GM18517 (cell line): ENCODE measurements at regions not wholly inside any gene's neighbourhood (a gene's known extent, or its start where the extent isn't known, plus 50 kb on each side); places are given as distances from the start of the nearest gene placed in this dataset.
"Not testable (repeated sequence)": the region's sequence is repeated elsewhere in the genome, so short reads cannot be mapped to it uniquely, and the experiment has no call there.

Source experiments
- ATAC-seq: cut with Tn5 transposase; IDR thresholded peaks from one replicate; pipeline ENCODE4 v1.9.1; 2021; ENCODE audit warnings: mild to moderate bottlenecking, moderate library complexity; ENCODE audit not compliant: unreplicated experiment

- no peak for ATAC-seq
These were observed 508.0 kb downstream of the TBC1D32 start for GRCh38 chr6:120826253-120826652.

DNA sequence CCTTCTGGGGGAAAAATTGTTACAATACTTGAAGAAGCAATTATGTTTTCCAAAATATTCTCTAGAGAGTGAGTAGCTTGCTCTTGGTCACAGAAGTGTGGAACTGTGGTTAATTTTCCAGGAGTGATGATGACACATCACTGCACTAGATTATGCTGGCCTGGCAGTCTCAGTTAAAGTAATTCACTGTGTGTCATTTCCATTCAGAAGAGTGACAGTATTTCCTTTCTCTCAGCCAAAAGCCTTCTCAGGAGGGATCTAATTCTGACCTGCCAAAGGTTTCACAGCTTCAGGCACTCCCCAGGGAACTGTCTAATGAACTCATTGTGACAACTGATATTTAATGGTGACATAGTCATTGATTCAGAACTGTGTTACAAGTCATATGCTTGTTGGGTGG, 517.5 kb downstream of the TBC1D32 start:
- ATAC-seq = no peak

GRCh38 chr6:120805276-120805675, 529.0 kb downstream of the TBC1D32 start:
- ATAC-seq = no peak

DNA sequence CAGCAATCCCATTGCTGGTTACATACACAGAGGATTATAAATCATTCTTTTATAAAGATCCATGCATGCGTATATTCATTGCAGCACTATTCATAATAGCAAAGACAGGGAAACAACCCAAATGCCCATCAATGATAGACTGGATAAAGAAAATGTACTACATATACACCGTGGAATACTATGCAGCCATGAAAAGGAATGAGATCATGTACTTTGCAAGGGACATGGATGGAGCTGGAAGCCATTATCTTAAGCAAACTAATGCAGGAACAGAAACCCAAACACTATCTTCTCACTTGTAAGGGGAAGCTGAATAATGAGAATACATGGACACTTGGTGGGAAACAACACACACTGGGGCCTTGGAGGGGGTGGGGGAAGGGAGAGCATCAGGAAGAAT, 529.7 kb downstream of the TBC1D32 start:
- no peak for ATAC-seq

DNA sequence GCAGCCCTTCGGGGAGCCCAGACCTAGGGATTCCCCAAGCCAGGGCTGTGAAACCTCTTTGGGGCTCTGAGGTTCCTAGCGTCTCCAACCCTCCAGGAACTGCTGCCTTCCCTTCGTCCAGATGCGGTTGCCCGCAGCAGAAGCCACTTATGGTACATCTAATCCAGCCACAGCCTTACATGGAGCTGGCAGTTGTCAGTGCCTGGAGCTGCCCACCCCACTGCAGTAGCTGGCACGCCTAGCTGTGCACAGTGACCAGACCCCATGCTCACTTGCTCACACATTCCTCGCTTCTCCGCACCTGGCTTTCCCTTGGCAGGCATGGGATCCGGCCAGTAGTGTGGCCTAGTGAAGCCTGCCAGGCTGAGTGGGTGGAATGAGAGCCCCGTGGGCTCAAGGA, 547.6 kb downstream of the TBC1D32 start:
- no peak for ATAC-seq

DNA sequence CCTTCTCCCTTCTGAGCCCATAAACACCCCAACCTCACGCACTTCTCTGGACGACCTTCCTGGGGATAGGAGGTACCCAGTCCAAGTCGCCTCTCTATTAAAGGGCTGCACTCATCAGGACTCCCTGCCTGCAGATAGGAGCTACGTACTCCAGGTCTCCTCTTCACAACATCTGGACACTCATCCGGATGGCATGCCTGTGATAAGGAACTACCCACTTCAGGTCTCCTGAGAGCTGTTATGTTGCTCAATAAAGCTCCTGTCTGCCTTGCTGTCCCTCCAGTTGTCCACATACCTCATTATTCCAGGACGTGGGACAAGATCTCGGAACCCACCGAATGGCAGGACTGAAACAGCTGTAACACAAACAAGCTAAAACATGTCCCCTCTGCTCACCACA, 548.0 kb downstream of the TBC1D32 start:
- ATAC-seq = no peak

GRCh38 chr6:120785459-120786086, 548.7 kb downstream of the TBC1D32 start:
- no peak for ATAC-seq

DNA sequence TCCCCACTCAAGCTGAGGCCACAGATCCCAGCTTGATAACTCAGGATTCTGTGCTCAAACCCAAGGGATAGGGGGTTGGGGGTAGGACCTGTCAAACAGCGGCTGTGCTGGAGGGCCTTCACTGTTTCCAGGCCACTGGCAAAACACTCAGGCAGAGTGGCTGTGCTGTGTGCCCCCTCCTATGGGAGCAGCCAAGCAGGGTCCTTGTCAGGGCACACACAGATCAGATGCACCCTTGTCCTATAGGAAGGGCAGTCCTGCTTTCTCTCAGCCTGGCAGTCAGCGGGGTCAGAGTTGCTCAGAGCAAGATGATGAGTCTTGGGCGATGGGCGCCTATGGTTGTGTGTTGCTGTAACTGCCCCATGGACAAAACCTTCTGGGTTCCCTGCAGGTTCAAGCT, 554.8 kb downstream of the TBC1D32 start:
- no peak for ATAC-seq

DNA sequence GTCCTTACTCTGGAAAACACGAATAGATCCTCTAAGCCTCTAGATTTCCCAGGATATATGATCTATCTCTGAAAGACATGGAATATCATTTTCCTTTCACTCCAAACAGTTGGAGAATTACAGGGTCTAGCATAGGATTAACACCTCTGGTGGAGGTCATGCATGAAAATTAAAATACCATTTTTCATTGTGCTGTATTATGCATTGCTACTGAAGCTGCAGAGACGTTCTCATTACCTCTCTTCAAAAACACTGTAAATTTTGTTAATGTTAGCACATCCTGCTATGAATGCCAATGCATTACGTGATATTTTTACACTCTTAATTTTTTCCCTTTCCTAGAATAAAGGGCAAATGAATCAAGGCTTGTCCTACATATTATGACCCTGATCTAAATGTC, 558.6 kb downstream of the TBC1D32 start:
- ATAC-seq = no peak

DNA sequence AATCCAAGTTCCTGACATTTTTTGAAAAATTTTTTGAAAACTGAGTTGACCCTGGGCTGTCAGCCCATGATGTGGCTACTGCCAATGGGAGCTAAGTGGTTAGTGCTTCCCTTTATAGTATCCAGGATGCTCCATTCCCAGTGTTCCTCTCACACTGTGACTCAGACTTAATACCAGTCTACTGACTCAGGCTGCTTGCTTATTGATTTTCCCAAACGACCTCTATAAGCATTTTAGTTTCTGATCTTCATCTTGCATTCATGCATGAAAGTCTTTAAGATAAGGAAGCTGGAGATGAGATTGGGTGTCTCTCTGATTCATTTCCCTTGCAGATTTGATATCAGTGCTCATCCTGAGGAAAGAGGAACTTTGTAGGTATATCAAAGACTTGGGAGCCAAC, 560.0 kb downstream of the TBC1D32 start:
- ATAC-seq = no peak

DNA sequence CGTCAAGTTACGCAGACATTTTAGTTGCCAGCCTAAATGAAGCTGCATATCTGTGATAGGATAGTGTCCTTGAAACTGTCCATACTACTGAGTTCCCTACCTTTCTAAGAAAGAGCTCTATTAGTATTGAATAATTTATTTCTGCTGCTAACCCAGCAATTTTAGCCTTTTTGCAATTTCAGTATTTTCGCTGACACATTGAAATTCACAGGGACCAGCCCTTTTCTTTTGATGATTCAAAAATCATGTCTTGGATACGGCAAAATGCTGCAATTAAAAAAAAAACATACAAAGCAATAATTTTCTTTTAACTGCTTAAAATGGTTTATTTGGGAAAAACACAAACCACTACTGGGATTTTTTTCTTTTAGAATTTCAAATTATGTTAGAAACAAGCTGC, 563.3 kb downstream of the TBC1D32 start:
- ATAC-seq = no peak

GRCh38 chr6:120764312-120764711, 570.0 kb downstream of the TBC1D32 start:
- ATAC-seq = no peak

- no peak for ATAC-seq
These were observed 574.7 kb downstream of the TBC1D32 start for GRCh38 chr6:120759570-120759969.

DNA sequence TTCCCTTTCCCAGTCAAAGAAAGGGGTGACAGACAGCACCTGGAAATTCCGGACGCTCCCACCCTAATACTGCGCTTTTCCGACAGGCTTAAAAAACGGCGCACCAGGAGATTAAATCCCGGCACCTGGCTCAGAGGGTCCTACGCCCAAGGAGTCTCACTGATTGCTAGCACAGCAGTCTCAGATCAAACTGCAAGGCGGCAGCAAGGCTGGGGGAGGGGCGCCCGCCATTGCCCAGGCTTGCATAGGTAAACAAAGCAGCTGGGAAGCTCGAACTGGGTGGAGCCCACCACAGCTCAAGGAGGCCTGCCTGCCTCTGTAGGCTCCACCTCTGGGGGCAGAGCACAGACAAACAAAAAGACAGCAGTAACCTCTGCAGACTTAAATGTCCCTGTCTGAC, 585.7 kb downstream of the TBC1D32 start:
- ATAC-seq = not testable (repeated sequence)

DNA sequence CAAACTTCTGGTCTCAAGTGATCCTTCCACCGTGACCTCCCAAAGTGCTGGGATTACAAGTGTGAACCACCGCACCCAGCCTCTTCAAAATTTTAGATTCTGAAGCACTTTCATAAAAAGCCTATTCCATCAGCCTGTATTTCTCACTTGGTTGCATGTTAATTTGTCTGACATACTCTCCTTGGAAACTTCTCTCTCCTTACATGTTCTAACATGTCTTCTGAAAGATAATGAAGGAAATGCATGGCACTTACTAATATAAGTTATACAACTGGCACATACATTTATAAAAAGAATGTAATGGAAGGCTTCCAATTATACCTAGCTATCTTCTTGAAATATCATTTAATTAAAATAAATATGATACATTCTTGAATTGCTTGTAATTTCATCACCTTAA, 597.5 kb downstream of the TBC1D32 start:
- ATAC-seq = no peak

GRCh38 chr6:120735641-120736040, 598.6 kb downstream of the TBC1D32 start:
- ATAC-seq = no peak

DNA sequence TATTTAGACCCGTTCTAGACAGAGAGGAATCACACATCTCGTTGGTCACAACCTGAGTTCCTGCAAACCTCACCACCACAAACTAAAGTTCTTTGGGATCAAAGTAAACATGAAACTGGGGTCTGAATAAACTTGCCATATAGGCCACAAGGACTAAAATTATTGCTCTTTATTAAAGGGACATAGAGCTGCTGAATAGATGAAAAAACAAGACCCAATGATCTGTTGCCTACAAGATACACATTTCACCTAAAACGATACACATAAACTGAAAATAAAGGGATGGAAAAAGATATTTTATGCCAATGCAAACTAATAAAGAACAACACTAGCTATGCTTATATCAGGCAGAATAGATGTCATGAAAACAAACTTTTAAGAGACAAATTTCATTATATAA, 623.0 kb downstream of the TBC1D32 start:
- no peak for ATAC-seq

DNA sequence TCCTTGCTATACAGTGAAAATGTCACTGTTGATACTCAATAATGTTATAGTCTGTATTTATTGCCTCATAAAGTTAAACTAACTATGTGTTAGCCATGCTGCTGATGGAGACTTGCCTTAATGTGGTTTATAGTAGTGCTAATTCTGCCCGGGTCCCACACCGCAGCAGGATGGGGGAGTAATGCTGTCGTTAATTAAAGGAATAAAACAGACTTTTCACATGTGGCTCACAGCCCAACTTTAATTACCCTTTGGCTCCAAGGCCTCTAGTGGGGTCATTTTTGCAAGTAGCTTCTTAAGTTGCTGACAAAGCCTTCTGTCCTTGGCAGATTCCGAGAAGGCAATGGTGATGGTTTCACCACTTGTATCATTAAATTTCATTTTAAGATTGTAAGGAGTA, 634.3 kb downstream of the TBC1D32 start:
- ATAC-seq = no peak

GRCh38 chr6:120686492-120686891, 647.8 kb downstream of the TBC1D32 start:
- no peak for ATAC-seq

DNA sequence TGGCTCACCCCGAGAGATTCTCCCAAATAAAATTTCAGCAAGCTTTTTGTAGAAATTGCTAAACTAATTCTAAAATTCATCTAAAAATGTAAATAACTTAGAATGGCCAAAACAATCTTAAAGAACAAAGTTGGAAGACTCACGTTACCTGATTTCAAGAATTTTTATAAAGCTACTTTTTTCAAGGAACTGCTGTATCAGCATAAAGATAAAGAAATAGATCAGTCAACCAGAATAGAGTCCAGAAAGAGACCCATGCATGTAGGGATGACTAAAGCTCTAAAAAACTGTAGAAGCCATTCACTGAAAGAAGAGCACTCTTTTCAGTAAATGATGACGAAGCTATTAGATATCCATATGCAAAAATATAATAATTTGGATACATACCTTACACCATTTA, 652.1 kb downstream of the TBC1D32 start:
- no peak for ATAC-seq

DNA sequence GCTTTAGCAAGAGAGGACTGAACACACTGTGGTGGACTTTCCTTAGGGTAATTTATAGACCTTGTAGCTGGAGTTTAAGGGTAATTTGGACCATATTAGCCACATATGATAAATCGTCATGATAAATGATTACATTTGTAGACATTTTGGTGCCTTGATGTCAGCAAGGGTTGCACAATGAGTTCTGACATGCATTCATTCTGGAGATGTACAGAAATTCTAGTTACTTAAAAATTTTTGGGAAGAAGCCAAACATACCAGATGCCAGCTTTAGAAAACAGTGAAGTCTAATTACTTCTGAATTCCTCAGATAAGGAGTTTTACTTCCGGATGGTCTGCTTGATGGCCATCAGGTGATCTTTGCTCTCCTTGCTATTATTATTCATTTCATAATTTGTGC, 653.1 kb downstream of the TBC1D32 start:
- no peak for ATAC-seq

- ATAC-seq = no peak
These were observed 658.4 kb downstream of the TBC1D32 start for GRCh38 chr6:120675886-120676285.

GRCh38 chr6:120671519-120671918, 662.8 kb downstream of the TBC1D32 start:
- ATAC-seq = no peak
